AG10803 (cell line): ENCODE measurements at regions not wholly inside any gene's neighbourhood (a gene's known extent, or its start where the extent isn't known, plus 50 kb on each side); places are given as distances from the start of the nearest gene placed in this dataset.

Experiments
- DNase-seq: peaks from one replicate; pipeline ENCODE4 v3.0.0; 2010; ENCODE audit warnings: low read depth
- H3K4me3 ChIP-seq: 2 replicates; pipeline ENCODE4 v1.5.1; 2011; ENCODE audit warnings: mild to moderate bottlenecking, low read length, control low read depth
- TF ChIP-seq, protein P1 (sequence below): conservative IDR thresholded peaks from 2 replicates; pipeline ENCODE4 v1.5.1; 2011; ENCODE audit warnings: mild to moderate bottlenecking, low read length, control low read depth, inconsistent platforms

DNA sequence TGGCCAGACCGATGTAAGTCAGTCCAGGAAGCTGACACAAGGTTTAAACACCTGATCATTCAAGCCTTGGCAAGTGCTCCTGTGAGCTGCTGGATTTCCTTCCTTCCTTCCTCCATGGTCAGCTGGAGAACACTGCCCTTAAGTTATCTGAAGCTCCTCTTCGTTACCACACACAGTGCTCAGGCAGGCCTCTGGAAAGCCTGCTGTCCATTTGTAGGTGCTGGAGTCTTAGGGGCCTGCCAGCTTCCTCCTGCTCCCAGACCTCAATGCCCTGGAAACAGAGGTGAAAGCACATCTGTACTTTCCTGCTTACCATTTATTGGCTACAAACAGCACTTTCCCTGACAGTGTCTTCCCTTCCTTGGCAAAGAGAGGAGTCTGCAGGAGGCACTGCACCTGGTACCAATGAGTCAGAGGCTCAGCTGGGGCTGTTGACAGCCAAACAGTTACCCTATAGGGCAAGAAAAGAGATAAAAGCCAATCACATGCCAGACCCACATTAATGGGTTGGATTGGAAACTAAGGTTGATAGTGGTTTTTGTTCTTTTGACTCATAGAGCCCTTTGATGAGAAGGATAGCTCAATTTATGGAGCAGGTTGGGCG is 72.6 kb upstream of the PUM3 start:
- H3K4me3 ChIP-seq = no peak overlapping the region
- TF ChIP-seq, protein P1, sequence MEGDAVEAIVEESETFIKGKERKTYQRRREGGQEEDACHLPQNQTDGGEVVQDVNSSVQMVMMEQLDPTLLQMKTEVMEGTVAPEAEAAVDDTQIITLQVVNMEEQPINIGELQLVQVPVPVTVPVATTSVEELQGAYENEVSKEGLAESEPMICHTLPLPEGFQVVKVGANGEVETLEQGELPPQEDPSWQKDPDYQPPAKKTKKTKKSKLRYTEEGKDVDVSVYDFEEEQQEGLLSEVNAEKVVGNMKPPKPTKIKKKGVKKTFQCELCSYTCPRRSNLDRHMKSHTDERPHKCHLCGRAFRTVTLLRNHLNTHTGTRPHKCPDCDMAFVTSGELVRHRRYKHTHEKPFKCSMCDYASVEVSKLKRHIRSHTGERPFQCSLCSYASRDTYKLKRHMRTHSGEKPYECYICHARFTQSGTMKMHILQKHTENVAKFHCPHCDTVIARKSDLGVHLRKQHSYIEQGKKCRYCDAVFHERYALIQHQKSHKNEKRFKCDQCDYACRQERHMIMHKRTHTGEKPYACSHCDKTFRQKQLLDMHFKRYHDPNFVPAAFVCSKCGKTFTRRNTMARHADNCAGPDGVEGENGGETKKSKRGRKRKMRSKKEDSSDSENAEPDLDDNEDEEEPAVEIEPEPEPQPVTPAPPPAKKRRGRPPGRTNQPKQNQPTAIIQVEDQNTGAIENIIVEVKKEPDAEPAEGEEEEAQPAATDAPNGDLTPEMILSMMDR = no peak
- DNase-seq = no peak

DNA sequence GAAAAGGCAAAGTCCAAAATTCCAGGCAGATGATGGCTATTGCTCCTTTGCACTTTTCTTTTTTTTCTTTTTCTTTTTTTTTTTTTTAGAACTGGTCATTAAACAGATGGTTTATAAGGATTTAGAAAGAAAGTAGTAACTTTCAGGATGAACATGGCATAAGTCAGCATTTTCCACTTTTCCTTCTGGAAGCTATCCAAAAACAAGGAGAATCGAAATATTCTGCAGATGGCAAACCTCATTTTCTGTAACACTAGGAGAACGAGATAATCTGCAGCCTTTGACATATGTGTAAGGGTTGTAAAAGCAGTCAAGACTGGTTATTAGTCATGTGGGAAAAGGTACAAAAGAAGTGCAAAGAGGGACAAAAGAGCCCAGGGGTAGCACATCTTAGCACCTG is 69.1 kb upstream of the PUM3 start:
- no peak overlapping the region for H3K4me3 ChIP-seq
- TF ChIP-seq, protein P1 = no peak
- no peak for DNase-seq

DNA sequence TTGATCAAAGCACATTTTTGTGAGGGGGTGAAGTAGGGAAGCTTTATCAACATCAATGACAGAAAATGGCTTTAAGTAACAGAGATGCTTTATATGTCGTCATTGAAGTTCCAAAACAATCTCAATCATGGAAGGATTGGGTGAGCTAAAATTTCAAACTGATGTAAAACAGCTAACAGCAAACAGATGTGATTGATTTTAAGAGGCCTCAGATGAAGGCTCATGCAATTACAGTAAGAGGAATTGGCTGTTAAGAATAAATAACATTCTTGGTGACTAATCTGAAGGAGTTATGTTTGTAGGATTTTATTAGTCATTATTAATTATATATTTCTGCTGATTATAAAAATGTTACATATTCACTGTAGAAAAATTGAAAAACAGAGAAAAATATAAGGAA is 63.5 kb upstream of the PUM3 start:
- no peak overlapping the region for H3K4me3 ChIP-seq
- no peak for DNase-seq
- TF ChIP-seq, protein P1 = no peak

DNA sequence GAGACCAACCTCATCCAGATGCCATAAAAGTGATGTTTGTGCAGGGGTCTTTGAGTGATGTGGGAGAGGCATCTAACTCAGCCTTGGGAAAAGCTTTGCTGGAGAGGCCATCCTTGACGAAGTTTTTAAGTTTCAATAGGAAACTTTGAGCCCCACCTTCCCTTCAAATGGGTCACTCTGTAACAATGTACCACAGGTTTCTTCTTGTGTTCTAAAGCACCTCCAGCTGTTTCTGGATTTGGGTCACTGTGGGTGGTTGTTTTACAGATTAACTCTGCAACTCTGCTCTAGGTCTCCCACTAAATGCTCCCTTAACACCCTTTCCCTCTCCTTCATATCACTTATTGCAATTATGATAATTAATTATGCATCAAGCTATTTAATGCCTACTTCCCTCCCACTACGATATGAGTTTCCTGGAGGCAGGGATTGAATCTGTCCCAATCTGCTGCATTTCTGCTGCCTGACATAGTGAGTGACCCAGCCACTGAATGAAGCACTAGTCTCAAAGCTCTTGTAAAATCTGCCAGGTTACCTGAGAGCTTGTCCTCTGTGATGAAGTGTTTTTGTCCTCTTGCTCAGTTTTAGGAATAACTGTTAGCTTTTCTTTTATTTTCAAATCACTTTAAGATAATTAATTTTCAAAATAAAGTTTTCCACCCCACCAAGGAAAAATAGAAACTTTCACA is 60.5 kb upstream of the PUM3 start:
- TF ChIP-seq, protein P1 = no peak
- no peak for DNase-seq
- no peak overlapping the region for H3K4me3 ChIP-seq
